Amygdala (tissue), 56 donors: ENCODE measurements at regions not wholly inside any gene's neighbourhood (a gene's known extent, or its start where the extent isn't known, plus 50 kb on each side); places are given as distances from the start of the nearest gene placed in this dataset.

Experiments used
- DNase-seq, 56 donors: peaks; one replicate each; lab custom pipeline; 2025; lab: John Stamatoyannopoulos, UW

GRCh38 chr7:45978010-45978681 is 57.1 kb upstream of the IGFBP3 start:
- peak in 9 of 56 donors; percentile 10 to 61 (median 20) for DNase-seq

- no peak for DNase-seq
Observed at GRCh38 chr7:45977256-45977780, 56.2 kb upstream of the IGFBP3 start.

- no peak for DNase-seq
Observed at GRCh38 chr7:45976485-45976856, 55.4 kb upstream of the IGFBP3 start.

DNA sequence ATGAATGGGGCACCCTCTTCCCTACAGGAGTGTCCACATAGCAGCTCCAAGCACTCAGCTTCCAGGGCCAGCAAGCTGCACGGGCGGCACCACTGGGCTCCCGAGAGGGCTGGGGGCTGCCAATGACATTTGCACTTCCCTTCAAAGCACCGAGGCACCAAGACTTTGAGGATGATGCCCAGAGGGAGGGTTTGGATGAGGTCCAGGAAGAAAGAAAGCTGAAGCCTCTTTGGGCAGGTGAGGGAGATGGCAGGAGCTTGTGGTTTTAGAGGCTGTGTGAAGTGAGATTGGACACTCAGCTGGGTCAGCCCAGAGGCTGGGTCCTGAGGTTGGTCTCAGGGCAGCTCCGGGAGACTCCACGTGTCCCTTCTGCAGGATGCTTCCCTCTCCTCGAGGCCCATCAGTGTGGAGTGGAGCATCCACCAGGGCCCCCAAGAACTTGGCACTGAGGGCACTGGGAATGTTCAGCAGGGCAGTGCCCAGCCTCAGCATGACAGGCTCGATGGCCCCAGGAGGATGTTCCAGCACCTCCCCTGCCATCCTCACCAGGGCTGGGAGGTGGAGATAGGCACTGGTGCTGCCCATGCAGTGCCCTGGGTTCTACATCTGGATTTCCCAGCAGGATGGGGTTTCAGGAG is 54.9 kb upstream of the IGFBP3 start:
- no peak for DNase-seq

GRCh38 chr7:45975367-45975766 is 54.3 kb upstream of the IGFBP3 start:
- DNase-seq: no peak

- peak in 1 of 56 donors; percentile 55 for DNase-seq
Observed at GRCh38 chr7:45974540-45975360, 53.7 kb upstream of the IGFBP3 start.

- DNase-seq: peak in 49 of 56 donors; percentile 8 to 86 (median 59)
Observed at GRCh38 chr7:45973725-45974532, 52.9 kb upstream of the IGFBP3 start.

DNA sequence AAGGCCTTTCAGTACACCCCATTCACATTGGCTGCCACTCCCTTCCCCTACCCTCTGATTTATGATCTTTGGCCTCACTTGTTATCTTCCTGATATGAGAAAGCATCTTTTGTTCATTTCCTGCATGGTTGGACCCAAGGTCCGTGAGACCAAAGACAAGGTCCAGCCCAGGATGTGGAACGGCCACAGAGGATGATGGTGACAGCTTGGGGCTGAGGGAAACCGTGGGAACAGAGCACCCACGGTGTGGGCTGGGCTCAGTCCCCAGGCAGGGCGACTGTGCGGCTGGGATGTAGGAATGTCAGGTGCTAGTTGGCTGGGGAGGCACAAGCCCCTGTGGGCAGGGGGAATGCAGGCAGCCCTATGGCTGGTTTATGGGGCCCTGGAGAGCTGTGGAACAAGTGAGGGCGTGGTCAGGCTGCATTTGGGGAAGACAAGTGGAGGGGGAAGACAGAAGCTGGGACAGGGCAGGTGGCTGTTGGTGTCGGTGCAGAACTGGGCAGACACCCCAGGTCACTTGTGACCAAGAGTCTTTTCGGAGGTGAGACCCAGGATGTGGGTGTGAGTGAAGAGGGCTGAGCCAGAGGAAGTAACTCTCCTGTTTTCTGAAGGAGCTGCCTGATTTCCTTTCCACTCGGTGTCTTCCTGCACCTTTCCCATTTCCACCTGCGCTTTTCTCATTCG is 51.7 kb upstream of the IGFBP3 start:
- no peak for DNase-seq

- DNase-seq: no peak
Observed at GRCh38 chr7:45971661-45972175, 50.6 kb upstream of the IGFBP3 start.

- DNase-seq: no peak
Observed at GRCh38 chr7:45971171-45971570, 50.1 kb upstream of the IGFBP3 start.
